Right renal pelvis (tissue), 4 donors: ENCODE measurements at regions not wholly inside any gene's neighbourhood (a gene's known extent, or its start where the extent isn't known, plus 50 kb on each side); places are given as distances from the start of the nearest gene placed in this dataset.

ENCODE experiments used
- DNase-seq, 4 donors: peaks; one replicate each; pipeline ENCODE4 v3.0.0-alpha.2; 2013; ENCODE audit warnings: low read depth in 4 of 4, low spot score in 3 of 4, missing footprints in 1 of 4

DNA sequence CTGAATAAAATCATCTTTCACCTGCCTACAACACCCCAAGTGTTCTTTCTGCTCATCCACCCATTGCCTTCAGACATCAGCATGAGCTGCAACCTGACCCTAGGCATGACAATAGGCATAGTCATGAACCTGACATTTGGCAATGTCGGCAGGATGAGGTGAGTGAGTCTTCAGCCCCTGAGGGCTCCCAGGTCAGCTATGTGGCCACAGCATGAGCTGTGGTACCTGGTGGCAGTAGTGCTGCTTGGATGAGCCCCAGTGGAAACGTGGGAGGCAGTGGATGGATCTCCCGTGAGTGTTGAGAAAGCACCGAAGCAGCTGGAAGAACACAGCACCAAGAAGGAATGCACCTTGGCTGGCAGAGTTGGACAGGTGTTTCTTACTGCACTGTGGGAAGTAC, 334.8 kb upstream of the FAR2 start:
- DNase-seq: no peak

DNA sequence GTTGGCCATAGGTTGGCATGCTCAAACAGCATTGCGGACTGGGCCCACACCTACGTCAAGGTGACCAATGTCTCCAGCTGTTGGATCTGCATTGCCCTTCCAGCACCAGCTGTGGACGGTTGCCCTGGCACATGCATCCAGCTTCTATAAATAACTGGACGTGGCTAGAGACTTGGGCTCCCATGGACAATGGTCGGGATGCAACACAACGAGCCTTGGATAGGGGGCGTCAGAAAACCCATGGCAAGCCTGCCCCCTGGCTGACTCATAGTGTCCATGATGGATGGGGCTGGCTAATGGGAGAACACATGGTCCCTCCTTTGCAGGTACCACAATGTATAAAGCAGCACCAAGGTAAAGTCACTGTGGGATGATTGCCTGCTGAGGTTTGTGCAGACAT, 331.6 kb upstream of the FAR2 start:
- DNase-seq: no peak

DNA sequence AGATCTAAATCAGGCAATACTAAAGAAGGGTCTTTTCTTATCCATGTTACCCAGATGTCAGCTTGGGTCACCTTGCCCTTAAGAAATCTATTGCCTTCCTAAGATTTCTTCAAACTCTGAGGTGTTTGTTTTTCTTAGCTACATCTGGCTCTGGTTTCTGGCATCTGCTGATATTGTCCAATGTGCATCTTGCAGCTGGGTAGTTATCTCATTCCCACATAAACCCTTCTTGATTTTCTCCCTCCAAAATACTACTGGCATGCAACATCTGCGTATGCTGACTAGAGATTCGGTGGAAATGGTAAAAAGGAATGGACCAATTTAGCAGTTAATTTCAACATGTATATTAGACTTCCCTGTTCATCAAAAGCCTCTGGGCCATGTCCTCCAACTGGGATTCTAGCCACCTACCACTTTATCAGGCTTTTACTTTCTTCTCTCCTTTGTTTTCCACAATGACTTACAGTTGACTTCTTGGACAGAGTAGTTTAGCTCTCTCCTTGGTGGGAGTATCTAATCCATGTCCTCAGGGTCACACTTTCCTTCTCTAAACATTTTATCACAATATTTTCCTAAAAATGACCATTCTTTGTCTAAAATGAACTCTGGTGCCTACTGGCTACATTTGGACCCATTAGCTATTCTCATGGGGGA, 324.8 kb upstream of the FAR2 start:
- no peak for DNase-seq

DNA sequence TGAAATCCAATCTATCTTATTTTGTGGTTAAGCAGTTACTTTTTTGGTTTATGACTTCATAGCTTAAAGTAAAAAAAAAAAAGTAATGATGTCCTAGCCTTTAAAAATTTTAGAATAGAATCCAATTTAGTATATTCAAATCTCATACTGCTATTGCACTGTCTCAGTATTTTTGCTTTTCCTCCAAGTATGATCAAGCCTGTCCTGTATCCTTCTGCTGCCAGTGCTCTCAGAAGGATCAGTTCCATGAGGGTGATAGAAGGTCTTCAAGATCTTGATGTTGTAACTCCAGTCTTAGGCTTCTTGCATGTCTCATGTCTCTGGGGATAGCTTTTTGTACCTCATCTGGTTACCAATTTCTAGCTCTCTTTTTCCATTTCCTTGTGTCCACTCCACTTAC, 324.2 kb upstream of the FAR2 start:
- DNase-seq: no peak

DNA sequence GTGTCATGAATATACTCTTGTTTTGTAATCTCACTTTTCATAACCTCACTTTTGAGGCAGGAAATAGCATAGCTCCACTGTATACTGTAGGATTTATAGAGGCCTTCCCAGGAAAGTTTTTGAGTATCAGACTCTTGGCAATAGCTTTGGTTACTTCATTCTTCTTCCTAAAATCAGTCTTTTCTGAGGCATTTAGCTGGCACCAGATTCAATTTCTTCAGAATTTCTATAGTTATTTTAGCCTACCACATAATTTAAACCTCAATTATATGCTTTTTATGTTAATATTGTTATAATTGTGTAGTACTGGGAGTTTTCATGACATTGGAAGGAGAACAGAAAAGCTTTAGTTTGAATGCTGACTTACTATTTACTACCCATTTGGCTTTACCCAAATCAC, 322.3 kb upstream of the FAR2 start:
- no peak for DNase-seq

DNA sequence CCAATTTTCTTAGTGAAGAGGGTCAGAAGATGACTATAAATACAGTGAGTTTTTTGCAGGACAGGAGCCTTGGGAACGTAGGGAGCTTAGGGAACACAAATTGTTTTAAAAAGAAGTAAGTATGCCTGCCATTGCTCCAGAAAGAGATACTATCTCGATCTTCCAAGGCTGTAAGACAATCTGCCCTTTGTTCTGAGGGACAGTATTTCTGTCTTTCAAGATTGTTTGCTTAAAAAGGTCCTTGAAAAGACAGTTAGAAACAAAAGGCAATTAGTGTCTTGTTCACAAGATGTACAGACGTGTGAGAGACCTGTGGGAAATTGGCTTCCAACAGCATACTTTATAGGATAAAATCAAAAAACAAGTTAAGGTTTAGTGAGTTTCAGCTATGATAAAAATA, 321.2 kb upstream of the FAR2 start:
- DNase-seq: peak in 1 of 4 donors; percentile 12

DNA sequence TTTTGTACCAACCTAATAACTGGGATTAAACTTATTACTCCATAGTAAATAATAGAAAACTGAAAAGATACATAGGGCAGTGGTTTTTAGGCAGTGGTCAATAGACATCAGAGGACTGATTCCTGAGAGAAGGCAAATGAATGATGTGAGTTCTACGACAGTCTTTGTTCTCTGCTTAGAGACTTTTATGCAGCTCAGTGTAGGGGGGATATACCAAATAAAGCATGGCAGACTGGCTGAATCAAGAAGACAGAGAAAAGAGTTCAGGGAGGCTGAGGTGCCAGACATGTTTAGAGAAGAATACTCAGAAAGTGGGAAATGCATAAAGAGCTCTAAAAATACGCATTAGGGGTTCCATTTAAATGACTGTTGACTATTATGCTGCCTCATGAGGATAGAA, 320.8 kb upstream of the FAR2 start:
- no peak for DNase-seq

DNA sequence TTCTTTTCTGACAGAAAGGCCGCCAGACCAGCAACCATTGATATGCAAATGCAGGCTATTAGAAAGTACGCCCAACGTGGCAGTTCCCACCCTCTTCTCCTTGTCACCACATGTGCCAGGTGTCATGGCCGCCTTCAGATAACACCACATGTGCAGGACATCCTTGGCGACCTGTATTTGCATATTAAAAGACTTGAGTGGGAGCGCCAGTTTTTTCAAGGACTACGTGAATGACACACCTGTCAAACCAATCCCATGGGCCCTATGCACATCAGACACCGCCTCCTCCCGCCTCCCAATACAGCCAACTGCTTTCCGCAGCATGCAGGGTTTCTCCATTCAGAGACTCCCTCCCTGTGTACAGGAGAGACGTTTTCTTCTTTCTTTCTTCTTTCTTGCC, 318.6 kb upstream of the FAR2 start:
- no peak for DNase-seq

DNA sequence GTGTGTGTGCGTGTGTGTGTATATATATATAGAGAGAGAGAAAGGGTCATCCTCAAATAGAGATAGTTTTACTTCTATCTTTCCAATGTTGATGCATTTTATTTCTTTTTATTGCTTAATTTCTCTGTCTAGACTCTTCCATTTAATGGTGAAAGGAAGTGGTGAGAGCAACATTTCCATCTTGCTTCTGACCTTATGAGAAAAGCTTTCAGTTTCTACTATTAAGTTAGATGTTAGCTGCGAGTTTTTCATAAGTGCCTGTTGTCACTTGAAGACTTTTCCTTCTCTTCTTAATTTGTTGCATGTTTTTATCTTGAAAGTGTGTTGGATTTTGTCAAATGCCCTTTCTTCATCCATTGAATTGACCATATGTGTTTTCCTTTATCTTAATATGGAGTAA, 304.4 kb upstream of the FAR2 start:
- no peak for DNase-seq

DNA sequence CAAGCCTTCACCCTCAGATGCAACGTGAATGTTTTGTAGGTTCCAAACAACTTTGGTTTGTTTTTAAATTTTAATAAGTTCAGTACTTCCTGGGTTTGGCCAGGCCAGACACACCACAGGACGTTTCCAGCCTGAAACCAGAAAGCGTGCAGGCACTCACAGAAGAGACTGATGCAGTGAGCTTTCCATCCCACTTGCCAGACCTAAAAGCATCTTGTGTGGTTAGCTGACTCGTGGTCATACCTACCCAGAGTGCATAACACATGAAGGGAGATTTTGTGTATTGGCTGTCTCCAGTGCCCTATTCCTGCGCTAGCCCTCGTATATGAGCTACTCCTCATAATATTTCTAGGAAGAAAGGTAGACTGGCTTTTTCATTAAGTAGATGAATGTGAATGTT, 297.3 kb upstream of the FAR2 start:
- DNase-seq: no peak

DNA sequence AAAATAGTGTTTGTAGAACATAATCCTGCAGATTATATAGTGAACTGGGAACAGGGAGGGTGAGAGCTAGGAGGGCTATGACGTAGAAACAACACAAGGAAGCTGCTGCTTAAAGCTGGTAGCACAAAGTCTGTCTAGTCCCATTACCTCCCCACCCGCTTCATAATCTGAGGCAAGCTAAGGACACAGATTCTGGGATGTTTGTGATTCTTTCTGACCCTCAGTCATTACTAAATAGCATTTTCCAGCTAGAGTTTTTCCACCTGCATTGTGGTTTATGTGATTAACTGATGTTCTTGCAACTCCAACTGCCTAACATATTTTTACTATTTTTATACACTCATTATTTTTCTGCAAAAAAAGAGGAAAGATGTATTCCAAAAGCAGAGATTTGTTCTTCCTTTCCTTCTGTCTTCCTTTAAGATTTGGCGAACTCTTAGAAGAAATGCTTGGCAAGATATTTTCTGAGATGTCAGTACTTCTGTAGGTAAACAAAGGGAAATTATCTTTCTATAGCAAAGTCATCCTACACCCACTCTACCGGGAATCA, 293.2 kb upstream of the FAR2 start:
- DNase-seq: no peak

DNA sequence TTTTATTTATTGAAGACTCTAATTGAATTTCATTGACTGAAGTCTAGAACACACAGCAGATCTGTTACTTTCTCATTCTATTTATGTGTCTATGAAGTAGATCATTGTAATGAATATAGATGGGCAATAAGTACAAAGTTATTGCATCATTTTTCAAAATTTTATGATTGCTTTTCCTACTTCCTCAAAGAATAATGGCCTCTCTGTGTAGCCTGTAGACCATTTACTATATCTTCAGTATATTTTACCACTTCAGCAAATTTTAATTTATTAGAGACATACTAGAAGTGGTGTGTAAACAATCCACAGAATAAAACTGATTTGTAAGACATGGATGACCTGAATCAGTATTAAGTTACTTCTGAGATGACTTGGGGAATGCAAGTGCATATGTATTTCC, 291.7 kb upstream of the FAR2 start:
- no peak for DNase-seq

DNA sequence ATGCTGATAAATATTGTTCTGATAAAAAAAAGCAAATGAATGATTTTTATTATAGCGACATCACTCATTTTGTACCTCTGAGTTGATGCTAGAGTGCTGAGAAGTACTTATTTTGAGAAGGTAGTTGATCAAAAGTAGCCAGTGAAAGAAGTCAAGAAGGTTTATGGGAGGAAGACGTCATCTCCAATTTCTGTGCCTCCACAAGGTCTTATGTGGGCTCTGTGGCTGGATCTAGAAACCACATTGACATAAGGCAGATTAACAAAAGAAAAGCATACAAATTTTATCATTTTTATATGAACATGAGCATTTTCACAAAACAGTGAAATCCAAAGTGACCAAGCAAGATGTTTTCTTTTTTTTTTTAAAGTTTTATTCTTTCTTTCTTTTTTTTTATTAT, 289.5 kb upstream of the FAR2 start:
- DNase-seq: no peak

DNA sequence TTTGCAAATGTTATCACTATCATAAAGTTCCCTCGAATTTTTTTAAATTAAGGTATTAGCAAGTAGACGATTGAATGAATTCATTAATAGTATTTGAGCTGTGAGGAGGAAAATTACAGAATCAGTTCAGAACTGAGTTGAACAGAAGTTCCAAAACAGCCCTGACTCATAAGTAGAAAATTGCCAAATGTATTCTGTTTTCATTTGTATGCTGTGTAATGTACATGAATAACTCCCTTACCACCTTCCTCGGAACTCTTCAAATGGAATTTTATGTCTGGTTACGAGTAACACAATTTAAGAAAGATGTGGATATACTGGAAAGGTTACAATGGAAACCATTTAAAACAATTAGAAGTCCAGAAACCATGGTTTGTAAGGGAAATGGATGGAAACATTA, 283.3 kb upstream of the FAR2 start:
- DNase-seq: no peak

DNA sequence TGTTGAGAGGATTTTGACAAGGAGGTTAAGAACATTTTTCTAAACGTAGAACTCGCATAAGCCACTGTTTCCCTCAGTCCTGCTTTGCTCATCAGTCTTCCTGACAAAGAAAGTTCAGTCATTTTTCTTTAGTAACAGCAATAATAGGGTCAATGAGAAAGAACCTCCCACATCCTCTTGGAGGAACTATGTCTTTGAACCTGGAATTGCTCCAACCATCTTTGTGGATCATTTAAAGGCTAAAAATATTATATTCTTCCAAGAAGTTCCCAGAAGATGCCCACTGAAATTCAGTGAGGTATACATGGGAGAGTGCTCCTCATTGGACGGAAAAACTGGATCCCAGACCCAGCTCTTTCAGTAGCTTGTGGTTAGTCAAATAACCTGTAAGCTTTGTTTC, 282.8 kb upstream of the FAR2 start:
- no peak for DNase-seq

DNA sequence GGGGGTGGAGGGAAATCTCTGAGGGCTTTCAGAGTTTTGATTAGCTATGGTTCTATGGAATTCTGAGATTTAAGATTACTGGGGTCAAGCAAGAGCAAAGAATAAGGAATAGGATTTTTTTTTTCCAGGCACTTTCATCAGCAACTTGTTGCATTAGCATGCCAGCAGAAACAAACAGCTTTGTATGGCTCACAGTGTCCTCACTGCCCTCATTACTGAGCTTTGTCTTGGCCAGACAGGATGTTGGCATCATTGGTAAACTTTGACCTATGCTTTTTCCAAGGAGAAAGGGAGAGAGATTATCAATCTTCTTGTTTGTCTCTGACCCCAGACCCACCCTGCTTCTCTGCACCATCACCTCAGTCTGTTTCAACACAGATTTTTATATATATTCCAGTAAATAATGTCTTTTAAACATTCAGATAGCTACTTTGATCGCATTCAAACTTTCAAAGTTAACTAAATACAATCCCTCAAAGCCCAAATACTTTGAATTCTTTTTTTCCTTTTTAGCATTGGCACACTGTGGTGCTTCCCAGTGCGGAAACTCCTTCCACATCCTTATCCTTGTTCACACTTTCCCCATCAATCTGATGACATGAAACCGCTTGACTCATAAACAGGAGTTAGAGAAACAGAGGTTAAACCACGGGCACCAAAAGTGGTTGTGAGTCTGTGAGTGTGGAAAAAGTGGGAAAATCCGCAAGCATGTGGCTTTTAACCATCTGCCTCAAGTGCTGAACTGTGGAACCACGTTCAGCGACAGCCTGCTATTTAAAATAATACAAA, 282.2 kb upstream of the FAR2 start:
- no peak for DNase-seq

DNA sequence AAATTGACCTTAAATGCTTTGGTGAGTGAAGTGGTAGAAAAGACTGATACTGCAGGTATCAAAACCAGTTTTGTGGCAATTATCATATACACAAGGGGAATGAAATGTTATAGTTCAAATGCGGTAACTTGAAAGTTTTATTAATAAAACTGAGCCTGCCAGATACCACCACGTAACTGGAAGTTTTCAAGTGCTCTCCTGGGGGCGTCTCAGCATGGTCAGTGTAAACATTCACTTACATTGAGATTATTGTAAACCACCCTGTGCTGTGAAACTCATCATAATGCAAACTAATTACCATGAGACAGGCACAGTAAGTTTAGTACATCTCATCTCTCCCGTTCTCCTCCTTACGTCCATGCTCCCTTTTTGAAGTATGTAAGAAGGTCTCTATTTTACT, 280.7 kb upstream of the FAR2 start:
- no peak for DNase-seq

DNA sequence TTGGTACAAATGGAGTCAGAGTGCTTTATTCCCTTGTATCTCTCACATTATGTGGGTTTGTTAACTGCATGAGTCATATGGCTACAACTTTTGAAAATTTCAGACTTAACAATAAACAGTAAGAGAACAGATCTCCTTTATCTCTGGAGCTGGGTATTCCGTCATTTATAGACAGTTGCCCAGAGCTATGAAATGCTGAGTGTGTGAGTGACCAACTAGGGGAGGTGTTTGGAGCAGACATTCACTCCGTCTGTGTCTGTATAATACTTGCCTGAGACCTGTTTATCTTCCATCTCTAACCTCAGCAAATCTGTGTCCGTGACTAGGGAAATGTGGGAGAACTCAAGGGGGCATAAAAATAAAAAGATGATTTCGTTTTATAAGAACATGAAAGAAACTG, 279.9 kb upstream of the FAR2 start:
- no peak for DNase-seq

DNA sequence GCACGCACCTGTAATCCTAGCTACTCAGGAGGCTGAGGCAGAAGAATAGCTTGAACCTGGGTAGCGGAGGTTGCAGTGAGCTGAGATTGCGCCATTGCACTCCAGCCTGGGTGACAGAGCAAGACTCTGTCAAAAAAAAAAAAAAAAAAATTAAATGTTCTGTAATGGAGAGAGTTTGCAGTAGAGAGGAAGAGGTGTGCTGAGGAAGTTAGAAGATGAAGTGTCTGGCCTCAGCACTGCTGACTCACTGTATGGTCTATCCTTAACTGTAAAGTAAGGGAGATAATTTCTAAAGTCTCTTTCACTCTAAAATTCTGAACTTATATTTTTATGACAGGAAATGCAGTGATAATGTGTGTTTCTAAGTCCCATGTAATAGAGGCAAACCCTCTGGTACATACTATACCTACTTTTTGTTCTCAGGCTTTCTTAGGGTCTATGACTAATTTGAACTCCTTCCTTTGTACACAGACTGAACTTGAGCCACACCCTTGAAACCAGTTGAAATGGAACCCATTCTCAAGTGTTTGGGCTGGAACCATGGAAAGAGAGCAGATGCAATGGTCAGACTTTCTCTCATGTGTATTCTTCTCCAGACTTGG, 278.1 kb upstream of the FAR2 start:
- no peak for DNase-seq

DNA sequence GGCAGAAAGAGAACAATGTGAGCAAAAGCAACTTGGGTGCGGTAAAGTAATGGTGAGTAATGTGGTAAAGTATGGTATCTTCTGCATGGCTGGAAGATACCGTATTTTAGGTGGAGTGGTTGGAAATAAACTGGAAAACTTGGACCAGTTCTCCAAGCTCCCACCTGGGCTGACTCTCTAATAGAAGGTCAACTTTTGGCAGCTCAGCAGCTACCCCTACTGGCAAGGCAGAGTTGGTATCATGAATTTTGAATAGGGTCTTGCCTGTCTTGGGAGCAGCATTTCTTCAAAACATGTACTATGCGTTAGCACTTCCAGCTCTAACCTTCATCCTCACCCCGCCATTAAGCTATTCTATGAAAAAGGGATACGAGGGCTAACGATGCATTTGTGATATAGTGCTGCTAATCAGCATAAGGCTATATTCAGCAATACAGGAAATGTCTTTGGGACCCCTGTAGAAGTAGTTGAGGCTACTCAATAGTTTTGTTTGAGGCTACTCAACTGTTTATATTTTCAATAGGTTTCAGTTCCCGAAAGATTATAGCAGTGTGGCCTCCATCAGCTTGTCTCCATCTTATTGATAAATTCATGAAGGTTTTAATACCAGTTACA, 276.3 kb upstream of the FAR2 start:
- DNase-seq: peak; percentile 13 to 38 (median 20)

DNA sequence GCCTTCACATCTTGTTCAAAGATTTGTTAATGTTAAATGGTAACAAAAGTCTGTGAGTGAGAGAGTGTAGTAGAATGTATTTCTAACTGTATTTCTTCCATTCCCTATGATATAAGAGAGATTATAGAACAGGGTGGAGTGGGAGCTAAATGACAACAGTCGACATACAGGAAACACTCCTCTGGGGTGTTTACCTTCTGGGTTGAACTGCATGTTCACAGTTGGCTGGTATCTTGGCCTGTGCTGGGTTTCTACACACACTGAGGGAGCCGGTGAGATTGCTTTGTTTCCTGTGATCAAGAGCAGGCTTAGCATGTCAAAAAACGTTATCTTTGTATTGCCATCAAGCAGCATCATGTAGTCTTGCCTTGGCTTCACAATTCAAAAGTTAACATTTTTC, 274.3 kb upstream of the FAR2 start:
- no peak for DNase-seq
